ENCODE measurements at regions not wholly inside any gene's neighbourhood (a gene's known extent, or its start where the extent isn't known, plus 50 kb on each side); places are given as distances from the start of the nearest gene placed in this dataset.

GRCh38 chr12:23352670-23353069 is 596.8 kb downstream of the SOX5 start:
- TF ChIP-seq CTCF (IDR thresholded peaks at IDR 0.05; ENCODE audit: poor library complexity, severe bottlenecking) (no peak), REST (IDR thresholded peaks at IDR 0.05; ENCODE audit: borderline replicate concordance) (no peak), MXI1 (conservative IDR thresholded peaks at IDR 0.05; ENCODE audit: poor library complexity, severe bottlenecking) (no peak)

Data from neural cell (in vitro differentiated cells).